ENCODE measurements at regions not wholly inside any gene's neighbourhood (a gene's known extent, or its start where the extent isn't known, plus 50 kb on each side); places are given as distances from the start of the nearest gene placed in this dataset.

DNA sequence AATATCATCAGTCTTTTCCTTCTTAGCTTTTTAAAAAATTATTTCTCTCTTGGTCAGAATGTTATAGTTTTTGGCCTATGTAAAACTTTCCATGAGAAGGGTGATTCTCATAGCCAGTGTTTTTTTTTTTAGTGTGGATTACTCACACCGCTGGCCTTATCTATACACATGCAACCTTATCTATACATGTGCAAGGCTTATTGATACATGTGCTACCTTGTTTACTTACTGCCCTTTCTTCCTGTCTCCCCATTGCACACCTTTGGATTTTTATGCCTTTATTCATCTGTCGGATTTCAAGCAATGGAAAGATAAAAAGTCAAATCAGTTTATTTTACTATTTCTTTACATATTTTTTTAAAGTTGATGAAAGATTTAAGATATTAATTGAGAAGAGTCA lies 660.0 kb upstream of the FZD8 start:
- no peak for DNase-seq (ENCODE audit: low spot score)

GRCh38 chr10:36301539-36301938 lies 659.4 kb upstream of the FZD8 start:
- DNase-seq (ENCODE audit: low spot score): no peak

GRCh38 chr10:36301139-36301538 lies 659.0 kb upstream of the FZD8 start:
- no peak for DNase-seq (ENCODE audit: low spot score)

GRCh38 chr10:36283827-36284226 lies 641.7 kb upstream of the FZD8 start:
- DNase-seq (ENCODE audit: low spot score): no peak

DNA sequence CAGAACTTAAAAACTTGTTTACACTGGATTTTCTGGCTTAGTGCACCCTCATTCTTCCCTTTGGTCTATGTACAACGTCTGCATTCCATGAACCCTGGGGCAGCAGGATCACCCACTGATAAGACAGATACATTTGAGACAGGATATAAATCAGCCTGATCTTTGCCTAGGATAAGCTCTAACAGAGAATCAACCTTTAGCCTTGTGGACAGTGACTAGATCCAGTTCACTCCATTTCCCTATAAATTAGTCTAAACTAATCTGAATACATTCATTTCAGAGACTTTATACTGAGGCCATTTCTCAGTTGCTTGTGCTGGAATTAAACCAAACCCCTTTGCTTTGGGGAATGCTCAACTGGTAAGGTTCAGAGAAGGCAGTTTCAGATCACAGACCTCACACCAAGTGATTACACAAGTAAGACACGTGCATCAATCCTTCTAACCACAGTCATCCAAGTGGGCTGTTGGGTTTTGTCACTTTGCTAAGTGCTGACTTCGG lies 639.8 kb upstream of the FZD8 start:
- DNase-seq (ENCODE audit: low spot score): no peak

GRCh38 chr10:36280890-36281499 lies 638.9 kb upstream of the FZD8 start:
- no peak for DNase-seq (ENCODE audit: low spot score)

GRCh38 chr10:36280321-36280741 lies 638.2 kb upstream of the FZD8 start:
- no peak for DNase-seq (ENCODE audit: low spot score)

DNA sequence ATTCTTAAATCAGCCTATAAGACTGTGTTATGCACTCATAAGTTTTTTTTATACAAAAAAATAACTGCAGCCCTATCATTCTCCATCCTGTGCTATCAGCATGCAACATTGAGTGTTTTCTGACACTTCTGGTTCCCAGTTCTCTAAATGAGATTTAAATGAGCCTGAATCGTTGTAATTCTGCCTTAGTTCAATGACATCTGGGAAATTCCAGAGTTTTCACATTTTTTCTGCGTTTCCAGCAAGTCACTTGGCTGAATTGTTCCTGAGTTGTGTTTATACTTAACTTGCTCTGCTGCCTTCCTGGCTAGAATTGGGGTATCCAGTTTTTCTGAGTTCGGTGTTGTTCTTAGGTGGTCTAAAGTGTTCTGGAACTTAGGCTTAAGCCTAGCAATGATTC lies 636.1 kb upstream of the FZD8 start:
- DNase-seq (ENCODE audit: low spot score): no peak

GRCh38 chr10:36277459-36277858 lies 635.4 kb upstream of the FZD8 start:
- no peak for DNase-seq (ENCODE audit: low spot score)

- DNase-seq (ENCODE audit: low spot score): no peak
Observed at GRCh38 chr10:36271627-36272340, 629.7 kb upstream of the FZD8 start.

- no peak for DNase-seq (ENCODE audit: low spot score)
Observed at GRCh38 chr10:36269222-36269621, 627.1 kb upstream of the FZD8 start.

GRCh38 chr10:36266923-36267322 lies 624.8 kb upstream of the FZD8 start:
- no peak for DNase-seq (ENCODE audit: low spot score)

- DNase-seq (ENCODE audit: low spot score): no peak
Observed at GRCh38 chr10:36265741-36266140, 623.6 kb upstream of the FZD8 start.

DNA sequence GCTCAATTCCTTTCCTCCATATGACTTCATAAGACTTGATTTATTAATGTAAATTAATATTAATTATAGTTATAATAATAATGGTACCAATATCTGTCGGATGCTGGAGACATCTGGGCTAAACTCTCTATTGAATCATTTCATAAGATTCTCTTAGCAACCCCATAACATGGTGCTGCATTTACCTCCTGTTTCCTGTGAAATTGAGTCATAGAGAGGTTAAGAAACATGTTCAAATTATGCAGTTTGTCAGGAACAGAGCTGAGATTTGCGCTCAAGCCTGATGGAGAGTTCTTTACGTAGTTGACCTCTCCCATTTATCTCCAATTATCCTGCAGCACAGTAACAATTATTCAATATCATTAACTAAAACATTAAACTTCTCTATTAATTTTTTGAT lies 621.8 kb upstream of the FZD8 start:
- no peak for DNase-seq (ENCODE audit: low spot score)

GRCh38 chr10:36256948-36257356 lies 614.9 kb upstream of the FZD8 start:
- DNase-seq (ENCODE audit: low spot score): no peak

GRCh38 chr10:36256166-36256565 lies 614.1 kb upstream of the FZD8 start:
- DNase-seq (ENCODE audit: low spot score): no peak

GRCh38 chr10:36254199-36254598 lies 612.1 kb upstream of the FZD8 start:
- DNase-seq (ENCODE audit: low spot score): peak; percentile 24

DNA sequence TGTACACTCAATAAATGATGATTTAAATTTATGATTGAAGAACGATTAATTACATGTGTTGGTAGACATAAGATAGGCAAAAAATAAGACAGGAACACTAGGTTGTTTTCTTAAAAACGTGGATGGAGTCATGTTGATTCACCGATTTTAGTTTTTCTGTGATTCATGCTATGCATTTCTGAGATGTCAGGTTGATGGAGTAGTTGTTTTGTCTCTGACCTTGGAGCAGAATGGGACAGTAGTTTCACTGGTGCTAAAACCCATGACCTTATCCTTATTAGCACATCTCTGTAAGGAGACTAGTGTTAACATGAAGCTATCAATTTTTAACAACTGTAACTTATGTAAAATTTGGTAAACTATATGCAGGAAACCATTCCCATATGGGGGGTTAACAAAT lies 611.6 kb upstream of the FZD8 start:
- DNase-seq (ENCODE audit: low spot score): no peak

- DNase-seq (ENCODE audit: low spot score): no peak
Observed at GRCh38 chr10:36251068-36251467, 609.0 kb upstream of the FZD8 start.

- DNase-seq (ENCODE audit: low spot score): no peak
Observed at GRCh38 chr10:36248304-36248981, 606.3 kb upstream of the FZD8 start.

DNA sequence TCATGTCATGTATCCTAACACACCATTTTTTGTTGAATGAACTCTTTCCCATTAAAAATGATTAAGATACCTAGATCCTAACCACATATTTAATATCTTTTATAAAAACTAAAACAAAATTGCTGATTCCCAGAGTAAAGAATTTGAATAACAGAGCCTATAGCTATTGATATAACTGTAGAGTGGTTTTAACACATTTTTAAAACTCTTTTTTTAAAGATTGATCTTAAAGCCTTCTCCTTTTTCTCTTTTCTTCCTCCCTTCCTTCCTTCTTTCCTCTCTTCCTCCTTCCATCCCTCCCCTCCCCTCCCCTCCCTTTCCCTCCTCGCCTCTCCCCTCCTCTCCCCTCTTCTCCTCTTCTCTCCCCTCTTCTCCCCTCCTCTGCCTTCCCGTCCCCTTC lies 605.4 kb upstream of the FZD8 start:
- no peak for DNase-seq (ENCODE audit: low spot score)

- DNase-seq (ENCODE audit: low spot score): no peak
Observed at GRCh38 chr10:36236931-36237330, 594.8 kb upstream of the FZD8 start.

GRCh38 chr10:36236341-36236740 lies 594.2 kb upstream of the FZD8 start:
- DNase-seq (ENCODE audit: low spot score): no peak
